ENCODE measurements at regions not wholly inside any gene's neighbourhood (a gene's known extent, or its start where the extent isn't known, plus 50 kb on each side); places are given as distances from the start of the nearest gene placed in this dataset.

- no peak overlapping the region for H4K91ac ChIP-seq (ENCODE audit: insufficient read length, low read depth, low read length)
- H3K36me3 Mint-ChIP-seq (ENCODE audit: insufficient read depth in 1 of 3, low read depth in 3 of 3) = no peaks in the 10 kb centered on the region
- no peak overlapping the region for H3K4ac ChIP-seq (ENCODE audit: low read depth, low read length)
- no peak overlapping the region for H3T11ph ChIP-seq (ENCODE audit: low read length)
- no peak overlapping the region for H2BK120ac ChIP-seq (ENCODE audit: low read depth, low read length, poor library complexity, severe bottlenecking)
- no peaks in the 10 kb centered on the region for H3K4me1 ChIP-seq (ENCODE audit: insufficient read depth, low read length)
- no peak overlapping the region for H2BK12ac ChIP-seq (ENCODE audit: insufficient read length, low read depth, low read length)
- no peaks in the 10 kb centered on the region for H3K79me1 ChIP-seq (ENCODE audit: insufficient read depth, low read depth, low read length, poor library complexity, severe bottlenecking)
- H2BK20ac ChIP-seq (ENCODE audit: low read depth, low read length, poor library complexity, severe bottlenecking) = no peak overlapping the region
- no peaks in the 10 kb centered on the region for H3K27me3 Mint-ChIP-seq (ENCODE audit: low read depth)
- no peak overlapping the region for H2AFZ ChIP-seq (ENCODE audit: low read length)
- no peak for DNase-seq
- H2AK5ac ChIP-seq (ENCODE audit: insufficient read length, low read length) = no peak overlapping the region
- no peaks in the 10 kb centered on the region for H3K9me3 Mint-ChIP-seq
- H3K14ac ChIP-seq (ENCODE audit: insufficient read depth, low read length) = no peak overlapping the region
- H4K20me1 ChIP-seq (ENCODE audit: control insufficient read depth, insufficient read depth, insufficient read length) = no peaks in the 10 kb centered on the region
- no peak overlapping the region for H3K9ac ChIP-seq (ENCODE audit: extremely low read depth, insufficient read length, low read length)
- no CpG with 5 or more reads among the region's 2 CpGs for WGBS (ENCODE audit: extremely low coverage, insufficient read length, low lambda C conversion rate)
- H3K27ac ChIP-seq (ENCODE audit: insufficient read length, low read depth, low read length) = no peak overlapping the region
- H3K56ac ChIP-seq (ENCODE audit: insufficient read length, low read depth, low read length) = no peak overlapping the region
- H3K4me2 ChIP-seq (ENCODE audit: insufficient read depth, insufficient read length, low read length) = no peak overlapping the region
- no peak overlapping the region for H2BK5ac ChIP-seq (ENCODE audit: insufficient read length, low read length)
- H3K4me3 Mint-ChIP-seq = no peak overlapping the region
- no peaks in the 10 kb centered on the region for H3K23me2 ChIP-seq (ENCODE audit: insufficient read length, low read depth, low read length, poor library complexity, severe bottlenecking)
- no peaks in the 10 kb centered on the region for H3K9me3 ChIP-seq (ENCODE audit: control insufficient read depth, low read depth, low read length)
- no peak overlapping the region for H4K5ac ChIP-seq (ENCODE audit: insufficient read length, low read depth, low read length)
- no peak overlapping the region for H3K27ac Mint-ChIP-seq
- no peak overlapping the region for H3K23ac ChIP-seq (ENCODE audit: insufficient read length, low read depth, low read length)
- H4K8ac ChIP-seq (replicated peaks; ENCODE audit: insufficient read length, low read depth, low read length) = no peak overlapping the region
- no peak for TF ChIP-seq CTCF (conservative IDR thresholded peaks at IDR 0.05)
- H3K79me2 ChIP-seq (ENCODE audit: insufficient read depth, low read length) = no peaks in the 10 kb centered on the region
- H3K4me1 Mint-ChIP-seq = no peaks in the 10 kb centered on the region; a peak in 1 of 4 replicates
- no peak overlapping the region for H3K18ac ChIP-seq (ENCODE audit: insufficient read length, low read depth, low read length)
- no peaks in the 10 kb centered on the region for H3K27me3 ChIP-seq (ENCODE audit: insufficient read depth, low read length)
- no peak overlapping the region for H2BK15ac ChIP-seq (ENCODE audit: low read depth, low read length)
These were observed 441.1 kb upstream of the DPH6 start for GRCh38 chr15:35987056-35987455.

Measured in H9 (cell line).